HG03097 (cell line): ENCODE measurements at regions not wholly inside any gene's neighbourhood (a gene's known extent, or its start where the extent isn't known, plus 50 kb on each side); places are given as distances from the start of the nearest gene placed in this dataset.
"Not testable (repeated sequence)": the region's sequence is repeated elsewhere in the genome, so short reads cannot be mapped to it uniquely, and the experiment has no call there.

Source experiments
- ATAC-seq: cut with Tn5 transposase; IDR thresholded peaks from one replicate; pipeline ENCODE4 v1.9.1; 2021; ENCODE audit not compliant: unreplicated experiment, low FRiP score

- no peak for ATAC-seq
These were observed 109.0 kb downstream of the ANXA3 start for GRCh38 chr4:78660559-78660958.

GRCh38 chr4:78661086-78661690 lies 109.6 kb downstream of the ANXA3 start:
- no peak for ATAC-seq

- peak; percentile 78 for ATAC-seq
These were observed 110.5 kb downstream of the ANXA3 start for GRCh38 chr4:78661921-78662521.

GRCh38 chr4:78662658-78663057 lies 111.1 kb downstream of the ANXA3 start:
- ATAC-seq: no peak

- ATAC-seq: not testable (repeated sequence)
These were observed 111.9 kb upstream of the BMP2K start for GRCh38 chr4:78664296-78664695.

GRCh38 chr4:78665216-78665770 lies 110.9 kb upstream of the BMP2K start:
- no peak for ATAC-seq

- no peak for ATAC-seq
These were observed 109.3 kb upstream of the BMP2K start for GRCh38 chr4:78666830-78667258.

- ATAC-seq: no peak
These were observed 108.8 kb upstream of the BMP2K start for GRCh38 chr4:78667325-78667724.

- ATAC-seq: no peak
These were observed 108.4 kb upstream of the BMP2K start for GRCh38 chr4:78667764-78668163.

GRCh38 chr4:78669453-78669852 lies 106.7 kb upstream of the BMP2K start:
- no peak for ATAC-seq

GRCh38 chr4:78671903-78672815 lies 104.0 kb upstream of the BMP2K start:
- ATAC-seq: no peak

GRCh38 chr4:78673337-78673736 lies 102.8 kb upstream of the BMP2K start:
- ATAC-seq: no peak

GRCh38 chr4:78675325-78675724 lies 100.8 kb upstream of the BMP2K start:
- ATAC-seq: no peak

- ATAC-seq: no peak
These were observed 94.1 kb upstream of the BMP2K start for GRCh38 chr4:78682070-78682469.

- ATAC-seq: no peak
These were observed 92.8 kb upstream of the BMP2K start for GRCh38 chr4:78683352-78683751.

GRCh38 chr4:78684325-78685079 lies 91.6 kb upstream of the BMP2K start:
- ATAC-seq: no peak

GRCh38 chr4:78687818-78688217 lies 88.3 kb upstream of the BMP2K start:
- ATAC-seq: no peak

GRCh38 chr4:78688366-78688765 lies 87.8 kb upstream of the BMP2K start:
- ATAC-seq: no peak

- ATAC-seq: no peak
These were observed 86.9 kb upstream of the BMP2K start for GRCh38 chr4:78689261-78689660.

- no peak for ATAC-seq
These were observed 86.3 kb upstream of the BMP2K start for GRCh38 chr4:78689700-78690323.
